SH-SY5Y (cell line): ENCODE measurements at regions not wholly inside any gene's neighbourhood (a gene's known extent, or its start where the extent isn't known, plus 50 kb on each side); places are given as distances from the start of the nearest gene placed in this dataset.

ENCODE experiments used
- GATA2 ChIP-seq: IDR thresholded peaks from 2 replicates; pipeline ENCODE4 v1.6.1; 2011; ENCODE audit warnings: mild to moderate bottlenecking, low read depth, low read length
- GATA3 ChIP-seq: IDR thresholded peaks from 2 replicates; pipeline ENCODE4 v1.6.1; 2011; ENCODE audit warnings: low read depth, mild to moderate bottlenecking, low read length, moderate library complexity

DNA sequence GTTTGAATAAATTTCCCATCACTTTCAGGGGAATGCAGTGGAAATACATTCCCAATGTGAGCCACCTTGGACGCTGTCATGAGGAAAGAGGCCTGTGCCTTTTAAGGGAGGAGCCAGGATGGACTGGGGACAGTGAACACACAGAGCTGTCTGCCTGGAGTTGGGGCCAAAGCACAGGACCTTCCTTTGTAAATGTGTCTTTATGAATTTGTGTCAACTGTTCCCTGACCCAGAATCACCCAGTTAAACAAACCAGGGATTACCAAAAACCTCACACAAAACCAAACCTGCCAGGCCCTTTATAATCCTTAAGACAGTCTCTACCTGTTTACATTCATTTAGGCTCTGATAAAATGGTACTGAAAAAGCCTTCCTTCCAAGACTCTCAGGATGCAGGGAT is 513.7 kb downstream of the MAFB start:
- TF ChIP-seq GATA2 (no peak), GATA3 (no peak)

DNA sequence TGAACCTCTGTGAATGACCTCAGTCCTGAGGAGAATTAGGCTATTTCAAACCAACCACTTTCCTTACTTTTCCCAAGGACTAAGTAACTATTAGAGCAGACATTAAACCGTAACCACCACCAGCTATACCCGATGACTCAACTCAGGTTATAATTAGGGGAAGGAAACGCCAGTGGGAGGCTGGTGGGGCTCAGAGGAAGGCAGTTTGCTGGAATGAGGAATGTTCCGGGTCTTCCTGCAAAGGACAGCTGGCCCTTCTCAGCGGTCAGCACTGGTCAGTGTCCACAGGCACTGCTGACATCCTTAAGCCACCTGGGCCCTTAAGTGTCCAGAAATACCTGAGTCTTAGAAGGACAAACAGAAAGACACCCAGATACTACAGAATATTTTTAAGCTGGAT is 515.2 kb downstream of the MAFB start:
- TF ChIP-seq GATA3: no peak
- TF ChIP-seq GATA2: no peak

DNA sequence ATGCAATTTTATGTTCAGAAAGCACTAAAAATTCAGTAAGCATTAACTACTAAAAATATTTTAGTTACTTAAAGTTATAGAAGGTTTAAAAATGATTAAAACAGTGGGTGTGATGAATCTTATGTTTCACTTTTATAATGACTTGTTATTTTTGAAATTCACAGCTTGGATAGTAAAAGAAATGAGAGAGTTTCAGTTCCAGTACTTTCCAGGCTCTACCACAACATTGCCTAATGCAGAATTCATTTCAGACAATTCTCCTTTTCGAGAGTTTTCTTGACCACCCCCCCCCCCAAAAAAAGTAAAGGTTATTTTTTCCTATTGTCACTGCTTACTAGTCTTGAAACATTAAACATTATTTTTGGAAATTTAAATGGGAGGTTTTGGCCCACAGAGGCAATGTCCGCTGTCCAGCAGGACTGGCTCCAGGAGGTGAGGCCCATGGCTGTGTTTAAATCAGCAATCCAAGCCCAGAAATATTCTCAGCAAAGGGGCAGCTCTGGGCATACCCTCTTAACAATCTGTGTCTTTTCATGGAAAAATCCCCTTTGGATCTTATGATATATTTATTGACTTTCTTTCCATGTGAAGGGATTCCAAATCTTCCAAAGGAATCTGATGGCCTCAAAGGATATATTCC is 519.9 kb downstream of the MAFB start:
- TF ChIP-seq GATA2: no peak
- no peak for TF ChIP-seq GATA3

DNA sequence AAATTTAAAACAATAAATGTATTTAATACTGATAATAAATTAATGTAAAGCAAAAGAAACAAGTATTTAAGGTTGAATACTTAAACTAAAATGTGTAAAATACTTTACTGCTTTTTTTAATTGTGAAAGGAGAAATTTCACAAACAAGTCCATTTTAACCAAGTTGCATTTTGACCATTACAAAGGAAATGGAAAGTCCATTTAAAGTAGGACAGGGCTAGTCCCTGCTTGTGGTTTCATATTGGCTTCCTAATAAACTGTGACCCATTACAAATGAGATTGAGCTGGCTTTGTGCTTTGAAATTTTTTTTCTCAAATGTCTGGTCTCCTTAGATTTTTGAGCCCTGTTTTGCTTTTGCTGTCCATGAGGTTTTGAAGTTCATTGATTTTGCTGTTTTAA is 527.6 kb downstream of the MAFB start:
- no peak for TF ChIP-seq GATA2
- no peak for TF ChIP-seq GATA3

DNA sequence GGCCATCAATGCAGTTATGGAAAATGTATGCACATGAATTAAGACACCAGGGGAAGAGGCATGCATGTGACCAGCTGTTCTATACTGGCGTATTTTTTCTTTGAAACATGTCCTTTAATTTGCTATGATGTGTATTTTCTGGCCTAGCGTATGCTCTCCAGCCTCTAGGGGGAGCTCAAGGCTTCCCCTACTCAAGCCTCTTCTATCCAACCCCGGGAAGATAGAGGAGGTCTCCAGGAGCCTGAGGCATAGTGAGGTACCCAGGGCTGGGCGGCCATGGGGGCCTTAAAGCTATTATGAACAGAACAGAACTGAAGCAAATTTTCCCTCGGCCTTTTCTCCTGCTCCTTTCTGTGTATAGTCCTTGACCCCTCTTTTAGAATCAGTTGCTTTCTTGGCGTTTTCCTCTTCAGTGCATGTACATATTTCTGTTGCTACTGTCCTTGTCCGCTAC is 528.9 kb downstream of the MAFB start:
- TF ChIP-seq GATA3 (no peak), GATA2 (no peak)

DNA sequence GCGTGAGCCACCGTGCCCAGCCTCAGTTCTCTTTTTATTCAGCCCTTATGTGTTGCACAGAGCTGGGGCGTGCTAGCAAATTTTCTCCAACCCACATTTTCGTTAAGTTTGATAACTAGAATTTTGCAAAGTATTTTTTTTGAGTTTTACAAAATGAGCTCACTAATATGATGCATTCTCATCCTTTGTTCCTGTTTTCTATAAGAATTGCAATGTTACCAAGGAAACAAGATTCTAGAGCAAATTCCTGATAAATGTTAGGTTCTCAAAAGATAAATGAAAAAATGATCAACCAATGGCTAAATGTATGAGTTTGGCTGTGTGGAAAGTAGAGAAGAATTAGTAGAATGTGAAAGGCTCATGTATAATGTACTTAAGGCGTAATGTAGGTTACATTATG is 529.8 kb downstream of the MAFB start:
- TF ChIP-seq GATA3: no peak

DNA sequence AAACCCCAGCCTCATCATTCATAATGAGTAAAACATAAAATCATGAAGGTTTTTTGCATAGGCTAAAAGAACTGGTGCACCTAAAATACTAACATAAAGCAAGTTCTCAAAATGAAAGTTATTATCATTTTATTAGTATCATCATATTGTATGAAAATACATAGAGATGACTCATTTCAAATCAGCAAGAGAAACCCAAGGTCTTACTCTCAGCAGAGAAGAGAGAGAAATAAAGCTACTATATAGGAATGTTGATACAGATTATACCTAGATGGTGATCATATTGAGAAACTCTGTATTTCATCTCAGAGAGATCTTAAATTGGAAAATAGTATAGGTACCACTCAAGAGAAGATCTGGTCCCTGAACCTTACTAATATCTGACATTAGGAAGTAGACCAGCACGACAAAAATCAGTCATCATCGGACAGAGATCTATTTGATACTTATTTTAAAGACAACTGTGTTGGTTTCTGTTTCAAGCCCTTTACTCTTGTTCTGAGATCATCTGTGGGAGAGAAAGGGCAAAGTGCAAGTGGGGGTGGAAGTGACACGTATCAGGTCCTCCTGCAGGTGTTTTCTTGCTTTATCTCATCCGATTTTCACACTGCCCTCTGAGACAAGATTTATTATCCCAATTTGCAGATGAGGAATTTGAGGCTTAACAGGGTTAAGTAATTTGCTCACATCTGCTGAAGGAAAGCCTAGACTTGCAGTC is 532.3 kb downstream of the MAFB start:
- TF ChIP-seq GATA2 (no peak), GATA3 (no peak)

DNA sequence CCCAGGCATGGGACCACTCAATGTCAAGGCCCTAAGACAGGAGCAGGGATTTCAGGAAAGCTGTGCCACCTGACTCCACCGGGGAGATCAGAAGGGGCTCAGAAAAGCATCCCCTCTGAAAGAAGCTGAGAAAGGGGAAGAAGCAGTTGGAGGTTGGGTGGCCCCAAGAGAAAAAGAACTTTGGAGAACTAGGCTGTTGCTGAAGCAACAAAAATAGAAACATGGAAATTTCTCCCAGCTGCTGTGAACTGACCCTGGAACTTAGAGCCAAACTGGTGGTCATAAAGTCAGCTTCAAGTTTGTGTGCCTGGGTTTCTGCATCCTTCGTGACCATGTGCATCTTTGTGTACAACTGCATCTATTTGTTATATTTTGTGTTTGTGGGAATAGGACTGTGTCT is 534.5 kb downstream of the MAFB start:
- TF ChIP-seq GATA3: no peak
- no peak for TF ChIP-seq GATA2

DNA sequence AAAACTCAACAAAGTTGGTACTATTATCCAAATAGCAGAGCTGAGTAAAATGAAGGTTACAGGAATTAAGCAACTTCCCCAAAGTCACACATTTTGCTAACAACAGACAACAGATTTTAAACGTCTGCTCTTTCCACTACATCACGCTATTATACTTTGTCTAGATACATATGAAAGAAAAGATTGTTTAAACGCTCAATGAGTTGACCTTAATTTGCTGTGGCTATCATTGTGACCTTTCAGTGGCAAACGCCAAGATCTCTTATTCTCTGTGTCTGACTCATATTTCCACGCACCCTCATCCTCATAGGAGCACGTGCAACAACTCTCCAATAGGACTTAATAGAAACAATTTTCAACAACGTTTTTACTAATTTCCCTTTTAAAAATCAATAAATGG is 540.1 kb downstream of the MAFB start:
- no peak for TF ChIP-seq GATA2
- no peak for TF ChIP-seq GATA3

DNA sequence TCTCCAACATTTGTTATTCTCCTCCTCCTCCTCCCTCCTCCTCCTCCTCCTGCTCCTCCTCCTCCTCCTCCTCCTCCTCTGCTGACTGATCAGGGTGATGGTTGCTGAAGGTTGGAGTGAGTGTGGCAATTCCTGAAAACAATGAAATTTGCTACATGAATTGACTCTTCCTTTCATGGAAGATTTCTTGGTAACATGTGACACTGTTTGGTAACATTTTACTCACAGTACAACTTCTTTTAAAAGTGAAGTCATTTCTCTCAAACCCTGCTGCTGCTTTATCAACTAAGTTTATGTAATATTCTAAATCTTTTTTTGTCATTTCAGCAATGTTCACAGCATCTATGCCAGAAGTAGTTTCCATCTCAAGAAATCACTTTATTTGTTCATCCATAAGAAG is 543.0 kb downstream of the MAFB start:
- TF ChIP-seq GATA2 (no peak), GATA3 (no peak)

DNA sequence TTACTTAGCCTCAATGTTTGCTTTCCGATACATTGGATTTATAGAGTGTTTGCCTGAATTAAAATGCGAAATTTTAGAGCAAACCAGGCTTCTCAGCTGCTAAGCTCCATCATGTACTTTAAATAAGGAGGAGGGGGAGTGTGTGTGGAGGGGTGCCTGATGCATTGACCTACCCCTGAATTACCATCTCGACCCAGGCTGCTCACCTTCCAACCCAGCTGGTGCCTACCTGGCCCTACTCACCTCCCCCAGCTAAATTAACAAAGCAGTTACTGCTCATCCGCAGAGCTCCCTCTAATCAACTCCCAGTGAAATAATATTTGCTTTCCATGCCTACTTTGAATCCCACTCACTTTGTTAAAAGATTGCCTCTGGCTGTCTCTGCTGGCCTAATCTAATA is 544.5 kb downstream of the MAFB start:
- TF ChIP-seq GATA3 (no peak), GATA2 (no peak)

DNA sequence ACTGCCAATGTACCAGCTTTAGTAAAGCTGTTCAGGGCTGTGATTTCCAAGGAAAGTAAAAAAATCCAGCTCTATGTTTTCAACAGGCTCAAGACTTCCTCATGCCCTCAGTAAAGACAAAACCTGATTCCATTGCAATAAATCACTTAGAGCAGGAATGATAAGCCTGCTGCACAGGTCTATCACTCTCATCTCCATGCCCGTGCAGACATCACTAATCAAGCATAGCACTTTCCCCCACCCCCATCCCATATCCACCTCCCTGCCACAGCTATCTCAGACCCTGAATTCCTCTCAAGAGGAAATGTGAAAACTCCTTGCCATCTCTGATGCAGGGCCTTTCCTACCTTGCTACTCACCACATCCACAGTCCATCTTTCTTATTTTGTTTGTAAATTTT is 554.9 kb downstream of the MAFB start:
- no peak for TF ChIP-seq GATA3
- TF ChIP-seq GATA2: peak; percentile 53

DNA sequence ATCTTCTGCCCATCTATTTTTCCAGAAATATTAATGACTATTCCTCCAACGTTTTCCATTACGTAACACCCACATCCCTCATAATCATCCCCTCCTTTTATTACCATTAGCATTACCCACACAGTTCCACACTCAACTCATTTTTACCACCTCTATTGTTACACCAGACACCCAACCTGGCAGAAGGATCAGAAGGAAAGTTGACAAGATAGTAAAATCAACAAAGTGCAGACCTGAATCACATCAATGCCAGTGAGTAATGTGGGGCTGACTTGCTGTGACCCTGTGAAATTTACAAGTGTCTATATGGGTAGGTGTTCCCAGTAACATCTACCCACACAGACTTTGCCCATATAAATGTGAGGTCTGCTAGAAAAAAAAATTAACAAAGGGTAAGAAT is 568.2 kb downstream of the MAFB start:
- TF ChIP-seq GATA3 (no peak), GATA2 (no peak)

DNA sequence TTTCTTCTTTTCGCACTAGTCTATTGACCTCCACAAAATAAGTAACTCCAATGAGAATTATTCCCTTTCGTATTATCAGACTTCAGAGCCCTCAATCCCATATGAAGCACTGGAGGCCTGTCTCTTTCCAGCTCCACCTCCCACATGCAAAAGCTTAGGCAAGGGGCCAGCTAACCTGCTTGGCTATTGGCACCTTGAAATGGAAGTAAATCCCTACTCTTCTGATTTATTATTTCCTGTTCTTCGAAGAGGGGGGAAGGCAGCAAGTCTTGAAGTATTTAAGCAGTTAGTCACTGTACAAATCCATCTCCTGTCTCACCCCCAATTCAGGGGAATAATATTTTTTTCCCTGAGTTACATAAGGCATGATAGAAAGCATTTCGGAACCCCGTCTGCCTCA is 577.8 kb downstream of the MAFB start:
- TF ChIP-seq GATA3 (no peak), GATA2 (no peak)

DNA sequence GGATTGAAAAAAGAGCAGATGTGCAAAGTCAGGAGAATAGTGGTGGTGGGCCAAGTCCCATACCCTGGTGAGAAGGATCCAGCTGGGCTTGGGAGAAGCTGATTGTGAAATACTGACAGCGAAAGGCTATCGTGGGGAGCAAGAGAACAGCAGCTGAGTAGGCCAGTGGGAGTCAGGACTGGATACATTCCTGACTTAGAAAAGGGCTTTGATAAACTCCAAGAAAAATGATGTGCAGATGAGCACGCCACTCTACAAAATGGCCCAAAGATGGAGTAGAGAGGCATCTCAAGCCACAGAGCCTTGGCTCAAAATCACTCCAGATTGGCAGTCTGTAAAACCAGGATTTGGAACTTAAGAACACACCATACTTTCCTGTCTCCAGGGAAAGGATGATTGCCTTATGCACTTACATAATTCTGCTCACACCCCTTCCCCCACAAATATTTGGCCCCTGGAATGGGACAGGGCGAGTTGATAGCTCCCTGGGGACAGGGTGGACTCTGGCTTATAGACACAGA is 578.7 kb downstream of the MAFB start:
- no peak for TF ChIP-seq GATA2
- no peak for TF ChIP-seq GATA3

DNA sequence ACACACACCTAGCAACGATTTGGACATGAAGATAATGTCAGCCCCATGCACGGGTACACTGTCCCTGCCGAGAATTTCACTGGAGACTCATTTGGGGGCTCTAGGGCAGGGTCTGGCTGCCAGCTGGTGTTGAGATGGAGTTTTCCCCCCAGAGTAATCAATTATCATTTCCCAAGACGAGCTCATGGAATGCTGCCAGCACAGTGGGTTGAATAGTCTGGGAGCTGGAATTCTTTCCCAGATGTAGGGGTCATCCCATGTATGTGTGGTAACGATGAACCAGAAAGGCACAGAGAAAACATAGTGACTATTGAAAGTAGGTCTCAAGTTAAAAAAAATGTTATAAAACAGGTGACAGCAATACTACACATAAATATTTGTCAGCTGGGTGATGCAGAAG is 579.9 kb downstream of the MAFB start:
- TF ChIP-seq GATA3: no peak
- no peak for TF ChIP-seq GATA2
